Lung (tissue), 11 donors: ENCODE measurements at regions not wholly inside any gene's neighbourhood (a gene's known extent, or its start where the extent isn't known, plus 50 kb on each side); places are given as distances from the start of the nearest gene placed in this dataset.
"Not testable (repeated sequence)": the region's sequence is repeated elsewhere in the genome, so short reads cannot be mapped to it uniquely, and the experiment has no call there.

Experiments used
- ATAC-seq: fragments of 200-7000 bp; cut with Tn5 transposase; one replicate; pipeline ENCODE4 v1.9.1; 2020; ENCODE audit warnings: moderate number of reproducible peaks; ENCODE audit not compliant: insufficient read depth, low FRiP score
- DNase-seq, 3 donors: peaks; one replicate each; pipeline ENCODE4 v3.0.0-alpha.2; 2013 to 2017
- H3K27ac ChIP-seq, 2 donors: one replicate each; pipeline ENCODE4 v1.5.1; 2013; ENCODE audit warnings: mild to moderate bottlenecking in 2 of 2, moderate library complexity in 2 of 2, control low read depth in 1 of 2, inconsistent platforms in 1 of 2, low read depth in 1 of 2, low read length in 1 of 2
- H3K27me3 ChIP-seq, 3 donors: one replicate each; pipeline ENCODE4 v1.5.1; 2013; ENCODE audit warnings: low read length in 2 of 3; ENCODE audit not compliant: control insufficient read depth in 3 of 3, insufficient read depth in 3 of 3
- H3K36me3 ChIP-seq, 4 donors: one replicate each; pipeline ENCODE4 v1.5.1; 2013; ENCODE audit warnings: low read length in 4 of 4, mild to moderate bottlenecking in 1 of 4, moderate library complexity in 1 of 4; ENCODE audit not compliant: control insufficient read depth in 4 of 4, insufficient read depth in 4 of 4
- H3K4me1 ChIP-seq, 5 donors: one replicate each; pipeline ENCODE4 v1.5.1; 2013; ENCODE audit warnings: low read length in 5 of 5, mild to moderate bottlenecking in 2 of 5, moderate library complexity in 1 of 5; ENCODE audit not compliant: control insufficient read depth in 5 of 5, insufficient read depth in 5 of 5
- H3K4me3 ChIP-seq: one replicate; pipeline ENCODE4 v1.5.1; 2013; ENCODE audit warnings: mild to moderate bottlenecking, control low read depth, moderate library complexity
- H3K9ac ChIP-seq, 2 donors: one replicate each; pipeline ENCODE4 v1.5.1; 2013; ENCODE audit warnings: low read length in 2 of 2, control low read depth in 1 of 2; ENCODE audit not compliant: insufficient read depth in 1 of 2
- H3K9me3 ChIP-seq, 4 donors: one replicate each; pipeline ENCODE4 v1.5.1; 2013; ENCODE audit warnings: low read length in 3 of 4, mild to moderate bottlenecking in 1 of 4, moderate library complexity in 1 of 4; ENCODE audit not compliant: control insufficient read depth in 4 of 4, insufficient read depth in 3 of 4
- WGBS, 2 donors: extraction: QIAGEN DNeasy Blood & Tissue Kit; methylation state at CpG; one replicate each; pipeline ENCODE4 v1.1.7; 2013; 5-methylcytosine and 5-hydroxymethylcytosine counted together
- TF ChIP-seq, protein P1 (sequence below): IDR thresholded peaks from 2 replicates; pipeline ENCODE4 v1.5.1; 2012; ENCODE audit warnings: mild to moderate bottlenecking; ENCODE audit errors: control extremely low read depth, extremely low read depth
- donor health status: control.
- donor health status: control.
- donor health status: Bipolar disorder and iron deficiency.
- donor health status: healthy.
- donor health status: DM: yes; HTN: yes; CAD: no.

DNA sequence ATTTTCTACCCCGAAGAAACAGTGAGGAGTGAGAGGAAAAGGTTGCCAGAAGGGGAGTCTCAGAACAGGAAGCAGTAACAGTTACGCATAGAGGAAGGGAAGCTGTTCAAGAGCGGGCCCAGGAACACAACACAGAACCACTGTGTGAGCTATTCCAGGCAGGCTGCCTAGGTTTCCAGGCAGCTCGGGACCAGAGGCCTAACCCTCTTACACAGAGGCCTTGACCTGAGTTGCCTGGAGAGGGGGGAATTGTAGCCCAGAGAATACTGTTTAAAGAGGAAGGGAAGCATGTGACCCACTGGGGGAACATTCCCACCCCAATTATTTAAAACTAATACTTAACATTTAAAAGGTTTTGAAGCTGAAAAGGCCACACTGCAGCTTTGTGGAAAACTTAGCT, 93.3 kb upstream of the ZNF98 start:
- Histone ChIP-seq H3K27ac (no peak overlapping the region), H3K4me1 (no peaks in the 10 kb centered on the region), H3K4me3 (no peak overlapping the region), H3K9ac (no peak overlapping the region), H3K36me3 (no peaks in the 10 kb centered on the region), H3K27me3 (no peaks in the 10 kb centered on the region), H3K9me3 (peaks cover 0 to 76% (median 12%) of the 10 kb centered on the region in 4 donors)
- 73 to 76% methylated on average over 4 of the region's 4 CpGs for WGBS, 2 donors
- TF ChIP-seq, protein P1, sequence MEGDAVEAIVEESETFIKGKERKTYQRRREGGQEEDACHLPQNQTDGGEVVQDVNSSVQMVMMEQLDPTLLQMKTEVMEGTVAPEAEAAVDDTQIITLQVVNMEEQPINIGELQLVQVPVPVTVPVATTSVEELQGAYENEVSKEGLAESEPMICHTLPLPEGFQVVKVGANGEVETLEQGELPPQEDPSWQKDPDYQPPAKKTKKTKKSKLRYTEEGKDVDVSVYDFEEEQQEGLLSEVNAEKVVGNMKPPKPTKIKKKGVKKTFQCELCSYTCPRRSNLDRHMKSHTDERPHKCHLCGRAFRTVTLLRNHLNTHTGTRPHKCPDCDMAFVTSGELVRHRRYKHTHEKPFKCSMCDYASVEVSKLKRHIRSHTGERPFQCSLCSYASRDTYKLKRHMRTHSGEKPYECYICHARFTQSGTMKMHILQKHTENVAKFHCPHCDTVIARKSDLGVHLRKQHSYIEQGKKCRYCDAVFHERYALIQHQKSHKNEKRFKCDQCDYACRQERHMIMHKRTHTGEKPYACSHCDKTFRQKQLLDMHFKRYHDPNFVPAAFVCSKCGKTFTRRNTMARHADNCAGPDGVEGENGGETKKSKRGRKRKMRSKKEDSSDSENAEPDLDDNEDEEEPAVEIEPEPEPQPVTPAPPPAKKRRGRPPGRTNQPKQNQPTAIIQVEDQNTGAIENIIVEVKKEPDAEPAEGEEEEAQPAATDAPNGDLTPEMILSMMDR: no peak
- no peak for ATAC-seq
- no peak for DNase-seq

DNA sequence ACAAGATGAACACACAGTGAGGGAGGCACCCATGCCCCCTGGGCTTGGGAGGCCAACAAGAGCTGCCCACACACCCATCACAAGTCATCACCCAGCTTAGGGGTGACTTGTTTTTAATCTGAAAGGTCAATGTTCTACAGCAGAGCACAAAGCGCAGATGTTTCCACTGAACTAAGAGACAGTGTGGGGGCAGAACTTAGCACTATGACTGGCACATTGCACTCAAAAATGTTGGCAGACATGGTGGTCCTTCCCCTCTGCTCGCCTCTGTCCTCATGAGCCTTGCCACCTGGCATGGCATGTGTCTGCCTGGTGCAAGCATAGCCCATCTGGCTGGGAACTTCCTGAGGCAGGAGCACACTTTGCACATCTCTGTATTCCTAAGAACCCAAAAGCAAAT, 81.4 kb upstream of the ZNF98 start:
- 80 to 82% methylated on average over 2 of the region's 2 CpGs for WGBS, 2 donors
- Histone ChIP-seq H3K27me3 (no peaks in the 10 kb centered on the region), H3K4me1 (no peaks in the 10 kb centered on the region), H3K36me3 (no peaks in the 10 kb centered on the region), H3K9ac (no peak overlapping the region), H3K4me3 (no peak overlapping the region), H3K9me3 (peaks cover 0 to 53% (median 22%) of the 10 kb centered on the region in 4 donors), H3K27ac (no peak overlapping the region)
- DNase-seq (no peak), ATAC-seq (no peak)
- TF ChIP-seq, protein P1: no peak

DNA sequence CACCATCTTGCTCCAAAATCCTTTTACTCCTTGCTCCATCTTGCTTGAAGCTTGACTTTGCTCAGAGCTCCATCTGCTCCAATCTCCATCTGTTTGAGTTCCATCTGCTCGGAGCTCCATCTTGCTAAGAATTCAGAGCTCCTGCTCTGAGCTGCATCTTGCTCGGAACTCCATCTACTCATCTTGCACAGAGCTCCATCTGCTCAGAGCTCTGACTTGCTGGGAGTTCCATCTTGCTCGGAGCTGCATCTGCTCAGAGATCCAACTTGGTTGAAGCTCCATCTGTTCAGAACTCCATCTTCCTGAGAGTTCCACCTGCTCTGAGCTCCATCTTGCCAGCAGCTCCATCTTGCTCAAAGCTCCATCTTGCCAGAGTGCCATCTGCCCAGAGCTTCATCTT, 80.6 kb upstream of the ZNF98 start:
- Histone ChIP-seq H3K9ac (no peak overlapping the region), H3K4me3 (no peak overlapping the region), H3K4me1 (no peaks in the 10 kb centered on the region), H3K9me3 (peaks cover 0 to 49% (median 22%) of the 10 kb centered on the region in 4 donors), H3K36me3 (no peaks in the 10 kb centered on the region), H3K27ac (no peak overlapping the region), H3K27me3 (no peaks in the 10 kb centered on the region)
- 74 to 84% methylated on average over 3 of the region's 3 CpGs for WGBS, 2 donors
- no peak for ATAC-seq
- DNase-seq: no peak
- TF ChIP-seq, protein P1: no peak

DNA sequence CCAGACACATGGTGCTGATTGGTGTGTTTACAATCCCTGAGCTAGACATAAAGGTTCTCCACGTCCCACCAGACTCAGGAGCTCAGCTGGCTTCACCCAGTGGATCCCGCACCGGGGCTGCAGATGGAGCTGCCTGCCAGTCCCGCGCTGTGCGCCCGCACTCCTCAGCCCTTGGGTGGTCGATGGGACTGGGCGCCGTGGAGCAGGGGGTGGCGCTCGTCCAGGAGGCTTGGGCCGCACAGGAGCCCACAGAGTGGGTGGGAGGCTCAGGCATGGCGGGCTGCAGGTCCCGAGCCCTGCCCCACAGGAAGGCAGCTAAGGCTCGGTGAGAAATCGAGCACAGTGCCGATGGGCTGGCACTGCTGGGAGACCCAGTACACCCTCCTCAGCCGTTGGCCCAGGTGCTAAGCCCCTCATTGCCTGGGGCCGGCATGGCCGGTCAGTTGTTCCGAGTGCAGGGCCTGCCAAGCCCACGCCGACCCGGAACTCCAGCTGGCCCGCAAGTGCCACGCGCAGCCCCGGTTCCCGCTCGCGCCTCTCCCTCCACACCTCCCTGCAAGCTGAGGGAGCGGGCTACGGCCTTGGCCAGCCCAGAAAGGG, 76.8 kb upstream of the ZNF98 start:
- not testable (repeated sequence) for H3K4me1 ChIP-seq, DNase-seq, H3K27me3 ChIP-seq, H3K27ac ChIP-seq, H3K36me3 ChIP-seq, H3K4me3 ChIP-seq, H3K9ac ChIP-seq, ATAC-seq
- WGBS, 2 donors: 94 to 95% methylated on average over 33 to 34 of the region's 34 CpGs
- H3K9me3 ChIP-seq: peaks cover 0 to 36% (median 16%) of the 10 kb centered on the region in 4 donors
